ENCODE measurements at regions not wholly inside any gene's neighbourhood (a gene's known extent, or its start where the extent isn't known, plus 50 kb on each side); places are given as distances from the start of the nearest gene placed in this dataset.

DNA sequence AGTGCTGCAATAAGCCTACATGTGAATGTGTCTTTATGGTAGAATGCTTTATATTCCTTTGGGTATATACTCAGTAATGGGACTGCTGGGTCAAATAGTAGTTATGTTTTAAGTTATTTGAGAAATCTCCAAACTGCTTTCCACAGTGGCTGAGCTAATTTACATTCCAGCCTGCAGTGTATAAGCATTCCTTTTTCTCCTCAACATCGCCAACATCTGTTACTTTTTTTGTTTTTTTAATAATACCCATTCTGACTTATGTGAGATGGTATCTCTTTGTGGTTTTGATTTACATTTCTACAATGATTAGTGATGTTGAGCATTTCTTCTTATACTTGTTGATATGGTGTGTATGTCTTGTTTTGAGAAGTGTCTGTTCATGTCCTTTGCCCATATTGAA is 1186.2 kb downstream of the BCL11B start:
- no peak for DNase-seq (ENCODE audit: extremely low read depth in 1 of 11, low read depth in 9 of 11, low spot score in 4 of 11)

- DNase-seq (ENCODE audit: extremely low read depth in 1 of 11, low read depth in 9 of 11, low spot score in 4 of 11), result no peak
Observed at GRCh38 chr14:98093111-98093510, 1178.9 kb downstream of the BCL11B start.

GRCh38 chr14:98099527-98099926 is 1172.5 kb downstream of the BCL11B start:
- DNase-seq (ENCODE audit: extremely low read depth in 1 of 11, low read depth in 9 of 11, low spot score in 4 of 11), result no peak

DNA sequence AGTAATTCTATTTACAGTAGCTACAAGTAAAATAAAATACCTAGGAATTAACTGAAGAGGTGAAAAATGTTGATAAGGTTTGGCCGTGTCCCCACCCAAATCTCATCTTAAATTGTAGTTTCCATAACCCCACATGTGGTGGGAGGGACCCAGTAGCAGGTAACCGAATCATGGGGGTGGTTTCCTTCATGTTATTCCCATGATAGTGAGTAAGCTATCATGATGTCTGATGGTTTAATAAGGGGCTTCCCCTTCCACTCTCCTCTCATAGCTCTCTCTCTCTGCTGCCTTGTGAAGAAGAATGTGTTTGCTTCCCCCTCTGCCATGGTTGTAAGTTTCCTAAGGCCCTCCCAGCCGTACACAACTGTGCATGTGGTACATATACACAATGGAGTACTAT is 1170.7 kb downstream of the BCL11B start:
- no peak for DNase-seq (ENCODE audit: extremely low read depth in 1 of 11, low read depth in 9 of 11, low spot score in 4 of 11)

DNA sequence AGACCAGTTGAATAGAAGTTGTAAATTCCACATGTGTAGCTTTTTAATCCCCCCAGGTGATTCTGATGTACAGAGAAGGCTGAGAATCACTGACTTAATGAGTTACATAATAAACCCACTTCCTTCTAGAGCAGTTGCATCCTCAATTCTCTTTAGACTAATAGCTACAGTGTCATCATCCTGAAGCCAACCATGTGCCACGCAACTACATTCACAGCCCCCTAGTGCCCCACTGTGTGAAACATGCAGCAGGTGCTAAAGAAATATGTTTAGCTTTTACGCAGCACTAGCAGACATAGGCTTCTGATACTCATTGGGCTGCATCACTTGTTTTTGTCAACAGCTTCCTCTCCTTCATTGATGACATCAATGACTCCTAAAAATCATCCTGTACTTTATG is 1168.3 kb downstream of the BCL11B start:
- DNase-seq (ENCODE audit: extremely low read depth in 1 of 11, low read depth in 9 of 11, low spot score in 4 of 11), result no peak

- no peak for DNase-seq (ENCODE audit: extremely low read depth in 1 of 11, low read depth in 9 of 11, low spot score in 4 of 11)
Observed at GRCh38 chr14:98109326-98109725, 1162.7 kb downstream of the BCL11B start.

DNA sequence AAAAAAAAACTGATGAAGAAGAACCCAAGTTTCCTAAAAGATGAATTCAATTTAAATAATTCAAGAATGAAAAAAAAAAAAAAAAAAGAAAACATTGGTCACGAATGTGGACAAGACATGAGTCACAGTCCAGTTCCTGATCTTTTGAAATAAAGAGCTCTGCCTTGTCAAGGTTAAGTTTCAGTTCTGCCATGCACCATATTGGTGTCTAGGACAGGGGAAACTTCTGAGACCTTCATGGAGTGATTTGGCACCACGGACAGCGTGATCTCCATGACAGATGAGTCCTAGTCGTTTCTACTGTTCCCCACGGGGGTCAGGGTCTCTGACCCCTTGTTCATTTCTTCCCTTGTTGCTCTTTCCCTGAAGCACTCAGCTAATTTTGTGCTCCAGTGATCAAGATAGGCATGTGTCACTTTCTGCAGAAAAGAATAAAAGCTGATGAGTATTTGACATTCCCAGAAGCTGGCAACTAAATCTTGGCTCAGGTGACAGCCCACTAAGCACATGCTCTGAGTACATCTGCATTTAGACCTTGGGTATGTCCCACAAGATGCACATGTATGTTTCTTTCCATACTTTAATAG is 1159.7 kb downstream of the BCL11B start:
- DNase-seq (ENCODE audit: extremely low read depth in 1 of 11, low read depth in 9 of 11, low spot score in 4 of 11), result peak in 1 of 11 donors; percentile 0

DNA sequence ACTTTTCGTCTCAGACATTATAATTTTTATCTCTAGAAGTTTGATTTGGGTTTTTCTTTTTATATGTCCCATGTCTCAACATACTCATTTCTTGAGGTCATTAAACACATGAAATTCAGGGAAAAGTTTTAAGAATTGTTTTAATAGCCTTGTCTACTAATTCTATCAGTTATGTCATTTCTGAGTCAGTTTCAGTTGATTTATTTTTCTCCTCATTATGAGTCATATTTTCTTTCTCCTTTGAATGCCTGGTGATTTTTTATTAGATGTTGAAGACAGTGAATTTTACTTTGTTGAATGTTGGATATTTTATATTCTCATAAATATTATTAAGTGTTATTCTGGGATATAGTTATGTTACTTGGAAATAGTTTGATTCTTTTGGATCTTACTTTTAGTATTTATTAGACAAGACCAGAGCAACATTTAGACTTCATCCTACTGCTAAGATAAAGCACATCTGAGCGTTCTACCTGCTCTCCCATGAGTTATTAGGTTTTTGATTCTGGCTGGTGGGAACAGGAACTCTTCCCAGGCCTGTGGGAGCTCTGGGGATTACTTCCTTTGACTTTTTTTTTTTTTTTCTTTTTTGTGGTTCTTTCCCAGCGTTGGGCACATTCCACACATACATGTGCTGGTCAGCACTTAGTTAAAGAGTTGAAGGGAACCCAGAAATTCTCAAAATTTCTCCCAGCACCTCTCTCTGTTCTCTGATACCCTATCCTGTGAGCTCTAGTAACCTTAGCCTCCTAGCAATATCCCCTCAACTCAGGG is 1157.7 kb downstream of the BCL11B start:
- DNase-seq (ENCODE audit: extremely low read depth in 1 of 11, low read depth in 9 of 11, low spot score in 4 of 11), result no peak

DNA sequence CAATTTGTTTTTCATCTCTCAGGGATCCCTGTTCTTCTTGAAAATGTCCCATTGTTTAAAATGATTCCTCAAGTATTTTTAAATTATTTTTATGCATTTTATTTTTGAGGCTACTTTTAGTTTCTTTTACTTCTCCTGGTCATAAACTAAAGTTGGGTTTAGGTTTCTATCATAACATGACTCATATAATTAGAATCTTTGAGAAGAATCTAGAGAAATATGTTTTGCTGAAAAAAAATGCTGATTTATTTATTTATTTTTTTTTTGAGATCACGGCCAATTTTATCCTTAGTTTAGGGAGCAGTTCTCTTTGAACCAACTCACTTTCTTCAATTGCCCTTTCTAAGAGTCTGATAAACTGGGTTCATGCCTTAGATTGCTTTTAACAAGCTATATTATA is 1157.1 kb downstream of the BCL11B start:
- DNase-seq (ENCODE audit: extremely low read depth in 1 of 11, low read depth in 9 of 11, low spot score in 4 of 11), result no peak

DNA sequence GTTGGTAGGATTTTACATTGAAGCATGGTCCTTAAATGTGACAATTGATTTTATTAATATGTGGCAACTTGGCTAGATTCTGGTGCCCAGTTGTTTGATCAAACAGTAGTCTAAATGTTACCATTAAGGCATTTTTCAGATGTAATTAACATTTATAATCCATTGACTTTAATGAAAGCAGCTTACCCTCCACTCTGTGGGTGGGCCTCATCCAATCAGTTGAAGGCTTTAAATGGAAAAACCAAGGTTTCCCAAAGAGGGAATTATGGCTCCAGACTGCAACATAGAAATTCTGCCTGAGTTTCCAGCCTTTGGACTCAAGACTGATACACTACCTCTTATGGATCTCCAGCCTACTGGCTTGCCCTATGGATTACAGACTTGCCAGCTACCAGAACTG is 1153.2 kb downstream of the BCL11B start:
- no peak for DNase-seq (ENCODE audit: extremely low read depth in 1 of 11, low read depth in 9 of 11, low spot score in 4 of 11)

DNA sequence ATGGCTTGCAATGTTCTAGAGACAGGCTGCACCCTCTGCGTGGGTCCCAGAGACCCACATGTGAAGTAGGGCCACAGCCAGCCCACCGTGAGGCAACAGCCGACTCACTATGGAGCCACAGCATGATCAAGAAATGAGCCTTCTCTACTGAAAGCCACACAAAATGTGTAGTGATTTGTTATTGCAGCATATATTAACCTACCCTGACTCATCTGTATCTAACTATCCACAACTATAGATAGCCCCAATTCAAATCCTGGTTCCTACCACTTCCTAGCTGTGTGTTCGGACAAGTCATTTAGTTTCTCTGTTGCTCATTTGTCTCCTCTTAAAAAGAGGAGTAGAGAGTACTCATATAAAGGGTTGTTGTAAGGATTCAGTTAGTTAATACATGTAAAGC is 1152.3 kb downstream of the BCL11B start:
- no peak for DNase-seq (ENCODE audit: extremely low read depth in 1 of 11, low read depth in 9 of 11, low spot score in 4 of 11)

- no peak for DNase-seq (ENCODE audit: extremely low read depth in 1 of 11, low read depth in 9 of 11, low spot score in 4 of 11)
Observed at GRCh38 chr14:98120831-98121464, 1151.0 kb downstream of the BCL11B start.

DNA sequence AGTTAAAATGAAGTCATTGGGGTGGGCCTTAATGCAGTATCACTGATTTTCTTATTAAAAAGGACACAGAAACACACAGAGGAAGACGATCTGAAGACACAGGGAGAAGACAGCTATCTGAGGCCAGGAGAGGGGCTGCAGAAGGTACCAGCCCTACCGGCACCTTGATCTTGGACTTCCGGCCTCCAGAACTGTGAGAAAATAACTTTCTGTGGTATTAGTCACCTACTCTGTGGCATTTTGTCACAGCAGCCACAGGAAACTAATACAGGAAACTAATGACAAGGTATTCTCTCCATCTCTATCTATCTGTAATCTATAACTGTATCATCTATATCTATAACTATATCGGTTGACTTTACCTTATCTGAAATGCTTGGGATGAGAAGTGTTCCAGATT is 1149.5 kb downstream of the BCL11B start:
- DNase-seq (ENCODE audit: extremely low read depth in 1 of 11, low read depth in 9 of 11, low spot score in 4 of 11), result no peak

DNA sequence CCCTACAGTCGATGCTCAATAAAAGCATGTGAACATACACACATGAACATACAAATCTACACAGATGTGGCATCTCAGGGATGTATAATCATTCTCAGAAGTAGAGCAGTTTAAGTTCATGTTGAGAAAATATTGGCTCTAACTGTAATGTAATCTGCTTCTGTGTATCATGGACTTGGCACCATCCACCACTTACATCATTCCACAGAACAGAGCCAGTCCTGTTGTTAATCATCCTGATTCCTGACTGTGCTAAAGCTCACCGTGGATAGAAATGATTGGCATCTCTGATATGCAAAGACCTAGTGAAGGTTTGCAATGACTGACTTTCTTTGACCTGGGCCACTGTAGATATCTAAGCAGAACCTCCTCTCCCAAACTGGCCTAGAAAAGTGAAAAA is 1141.3 kb downstream of the BCL11B start:
- no peak for DNase-seq (ENCODE audit: extremely low read depth in 1 of 11, low read depth in 9 of 11, low spot score in 4 of 11)

DNA sequence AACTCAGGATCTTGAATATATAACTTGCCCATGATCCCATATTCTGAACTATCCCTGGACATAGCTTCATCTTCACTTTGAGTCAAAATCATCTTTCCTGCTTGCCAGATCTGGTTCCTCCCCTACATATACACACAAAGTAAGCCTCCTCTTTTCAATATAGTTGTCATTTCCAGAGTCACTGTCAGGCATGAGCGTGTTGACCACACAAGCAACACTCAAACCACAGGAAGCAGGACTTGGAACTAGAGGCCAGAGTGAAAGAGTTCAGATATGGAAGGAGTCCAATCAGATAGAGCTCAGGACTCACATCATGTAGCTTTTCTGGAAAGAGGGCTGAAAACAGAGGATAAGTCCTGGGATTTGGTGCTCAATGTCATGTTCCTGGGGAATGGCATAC is 1140.6 kb downstream of the BCL11B start:
- DNase-seq (ENCODE audit: extremely low read depth in 1 of 11, low read depth in 9 of 11, low spot score in 4 of 11), result no peak

- DNase-seq (ENCODE audit: extremely low read depth in 1 of 11, low read depth in 9 of 11, low spot score in 4 of 11), result no peak
Observed at GRCh38 chr14:98133806-98134205, 1138.2 kb downstream of the BCL11B start.

GRCh38 chr14:98136012-98136789 is 1135.8 kb downstream of the BCL11B start:
- no peak for DNase-seq (ENCODE audit: extremely low read depth in 1 of 11, low read depth in 9 of 11, low spot score in 4 of 11)

- peak in 1 of 11 donors; percentile 6 for DNase-seq (ENCODE audit: extremely low read depth in 1 of 11, low read depth in 9 of 11, low spot score in 4 of 11)
Observed at GRCh38 chr14:98137131-98138025, 1134.6 kb downstream of the BCL11B start.

GRCh38 chr14:98138666-98139065 is 1133.3 kb downstream of the BCL11B start:
- DNase-seq (ENCODE audit: extremely low read depth in 1 of 11, low read depth in 9 of 11, low spot score in 4 of 11), result peak in 3 of 11 donors; percentile 13 to 22 (median 13)
